H1 (cell line): ENCODE measurements at regions not wholly inside any gene's neighbourhood (a gene's known extent, or its start where the extent isn't known, plus 50 kb on each side); places are given as distances from the start of the nearest gene placed in this dataset.

Experiments
- CHD1 ChIP-seq: IDR thresholded peaks from 2 replicates; pipeline ENCODE4 v1.6.1; 2012; ENCODE audit warnings: low read depth, low read length, improper control_type of control experiment
- FOSL1 ChIP-seq: IDR thresholded peaks from 2 replicates; pipeline ENCODE4 v1.6.1; 2011; ENCODE audit warnings: mild to moderate bottlenecking, low read depth, low read length, moderate library complexity; ENCODE audit not compliant: insufficient read depth
- KDM1A ChIP-seq: fragments of 200-600, 300-600 bp; sonication (generic); IDR thresholded peaks from 2 replicates; pipeline ENCODE4 v1.7.1; 2016; ENCODE audit warnings: mild to moderate bottlenecking, low read length, borderline replicate concordance
- POLR2AphosphoS5 ChIP-seq: IDR thresholded peaks from 2 replicates; pipeline ENCODE4 v1.6.1; 2011; ENCODE audit warnings: low read depth, low read length
- SIN3A ChIP-seq, 2 experiments: IDR thresholded peaks in 1 of 2; conservative IDR thresholded peaks in 1 of 2; 2 replicates each; pipeline ENCODE4 v1.6.1; 2011 to 2012; ENCODE audit warnings: low read length in 2 of 2, improper control_type of control experiment in 1 of 2, low read depth in 1 of 2, mild to moderate bottlenecking in 1 of 2
- TCF12 ChIP-seq: IDR thresholded peaks from 2 replicates; pipeline ENCODE4 v1.6.1; 2011; ENCODE audit warnings: low read depth, mild to moderate bottlenecking, low read length
- TF ChIP-seq, protein P1 (sequence below), 3 experiments: IDR thresholded peaks; 1 replicate in 2 of 3; 2 replicates in 1 of 3; pipeline versions ENCODE4 v1.5.1 to v1.6.1; 2011; ENCODE audit warnings: low read length in 3 of 3, mild to moderate bottlenecking in 3 of 3, inconsistent platforms in 2 of 3, low read depth in 1 of 3, moderate library complexity in 1 of 3; ENCODE audit not compliant: insufficient read depth in 1 of 3; ENCODE audit errors: control extremely low read depth in 1 of 3
- TF ChIP-seq, protein P2 (sequence below): IDR thresholded peaks from 2 replicates; pipeline ENCODE4 v1.6.1; 2011; ENCODE audit warnings: low read depth, mild to moderate bottlenecking, low read length; ENCODE audit not compliant: insufficient read depth

DNA sequence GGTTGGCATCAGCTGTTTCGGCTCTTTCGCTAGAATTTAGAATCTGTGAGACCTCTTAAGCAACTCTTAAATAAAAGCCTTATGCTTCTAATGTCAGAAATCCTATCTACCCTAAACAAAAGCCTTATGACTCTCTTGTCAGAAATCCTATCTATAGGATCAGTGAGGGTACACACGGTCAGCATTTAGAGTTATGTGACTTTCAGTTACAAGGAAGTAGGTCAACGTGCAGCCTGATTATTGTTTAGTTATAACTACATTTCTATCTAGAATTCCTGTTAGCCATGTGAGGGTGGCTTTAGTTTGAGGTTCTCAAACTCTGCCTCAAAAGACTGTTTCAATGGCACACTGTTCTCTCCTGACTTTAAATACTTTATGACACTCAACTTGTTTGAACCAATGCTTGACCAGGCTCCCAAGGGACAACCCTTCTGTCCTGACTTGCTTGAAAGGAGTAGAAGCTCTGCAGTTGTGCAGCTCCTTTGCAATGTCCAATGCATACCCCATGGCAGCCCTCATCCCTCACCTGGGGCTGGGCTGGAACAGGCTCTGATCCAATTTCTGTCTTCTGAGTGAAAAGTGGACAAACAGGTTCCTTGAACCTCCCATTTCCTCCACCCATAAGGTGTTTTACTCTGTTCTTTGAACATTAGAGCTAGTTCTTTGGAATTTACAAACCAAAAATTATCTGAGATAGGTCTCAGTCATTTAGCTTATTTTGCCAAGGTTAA, 251.6 kb upstream of the PIK3R1 start:
- TF ChIP-seq, protein P1, sequence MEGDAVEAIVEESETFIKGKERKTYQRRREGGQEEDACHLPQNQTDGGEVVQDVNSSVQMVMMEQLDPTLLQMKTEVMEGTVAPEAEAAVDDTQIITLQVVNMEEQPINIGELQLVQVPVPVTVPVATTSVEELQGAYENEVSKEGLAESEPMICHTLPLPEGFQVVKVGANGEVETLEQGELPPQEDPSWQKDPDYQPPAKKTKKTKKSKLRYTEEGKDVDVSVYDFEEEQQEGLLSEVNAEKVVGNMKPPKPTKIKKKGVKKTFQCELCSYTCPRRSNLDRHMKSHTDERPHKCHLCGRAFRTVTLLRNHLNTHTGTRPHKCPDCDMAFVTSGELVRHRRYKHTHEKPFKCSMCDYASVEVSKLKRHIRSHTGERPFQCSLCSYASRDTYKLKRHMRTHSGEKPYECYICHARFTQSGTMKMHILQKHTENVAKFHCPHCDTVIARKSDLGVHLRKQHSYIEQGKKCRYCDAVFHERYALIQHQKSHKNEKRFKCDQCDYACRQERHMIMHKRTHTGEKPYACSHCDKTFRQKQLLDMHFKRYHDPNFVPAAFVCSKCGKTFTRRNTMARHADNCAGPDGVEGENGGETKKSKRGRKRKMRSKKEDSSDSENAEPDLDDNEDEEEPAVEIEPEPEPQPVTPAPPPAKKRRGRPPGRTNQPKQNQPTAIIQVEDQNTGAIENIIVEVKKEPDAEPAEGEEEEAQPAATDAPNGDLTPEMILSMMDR (IDR thresholded peaks at IDR 0.05; ENCODE audit: control extremely low read depth in 1 of 3, insufficient read depth in 1 of 3, low read depth in 1 of 3, low read length in 3 of 3): no peak
- TF ChIP-seq KDM1A: no peak
- TF ChIP-seq FOSL1: no peak
- no peak for TF ChIP-seq POLR2AphosphoS5
- TF ChIP-seq SIN3A (conservative IDR thresholded peaks at IDR 0.05 in 1 of 2, IDR thresholded peaks at IDR 0.05 in 1 of 2; ENCODE audit: low read depth in 1 of 2, low read length in 2 of 2): no peak
- TF ChIP-seq, protein P2, sequence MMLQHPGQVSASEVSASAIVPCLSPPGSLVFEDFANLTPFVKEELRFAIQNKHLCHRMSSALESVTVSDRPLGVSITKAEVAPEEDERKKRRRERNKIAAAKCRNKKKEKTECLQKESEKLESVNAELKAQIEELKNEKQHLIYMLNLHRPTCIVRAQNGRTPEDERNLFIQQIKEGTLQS: no peak
- TF ChIP-seq CHD1: no peak
- no peak for TF ChIP-seq TCF12
